SK-N-SH (cell line): ENCODE measurements at regions not wholly inside any gene's neighbourhood (a gene's known extent, or its start where the extent isn't known, plus 50 kb on each side); places are given as distances from the start of the nearest gene placed in this dataset.

Experiments used
- CTCF ChIA-PET: fragments of 300-600, 350-600 bp; formaldehyde crosslinking; extraction: SDS; loops from one replicate; lab custom pipeline; 2021; lab: Yijun Ruan, JAX
- POLR2A ChIA-PET: fragments of 350-600 bp; sonication (Branson Sonifier 250); formaldehyde crosslinking; extraction: SDS; loops from one replicate; lab custom pipeline; 2020; ENCODE audit warnings: antibody characterized with exemption, inconsistent platforms; lab: Yijun Ruan, JAX
- DNase-seq: peaks from one replicate; pipeline ENCODE4 v3.0.0; 2012
- H2AFZ ChIP-seq: fragments of 200-600 bp; sonication (generic); 2 replicates; pipeline ENCODE4 v1.8.1; 2016; ENCODE audit warnings: antibody characterized with exemption, mild to moderate bottlenecking, low read depth
- H3F3A ChIP-seq: fragments of 200-600 bp; sonication (generic); replicated peaks from 2 replicates; pipeline ENCODE3; 2016; ENCODE audit warnings: antibody characterized with exemption, mild to moderate bottlenecking; ENCODE audit not compliant: insufficient read depth
- H3K27ac ChIP-seq, 2 experiments: fragments of 200-500 bp in 1 of 2; fragments of 200-600 bp in 1 of 2; sonication (Bioruptor generic) in 1 of 2; sonication (generic), shearing (Covaris generic) in 1 of 2; 2 replicates each; pipeline versions ENCODE4 v1.5.1 to v1.6.1; 2014 to 2016; ENCODE audit warnings: low read depth in 2 of 2, inconsistent platforms in 1 of 2, low read length in 1 of 2, mild to moderate bottlenecking in 1 of 2, mixed read lengths in 1 of 2
- H3K27me3 ChIP-seq: fragments of 200-600 bp; sonication (generic), shearing (Covaris generic); 2 replicates; pipeline ENCODE4 v1.6.1; 2016; ENCODE audit warnings: mixed run types; ENCODE audit not compliant: insufficient read depth
- H3K36me3 ChIP-seq, 2 experiments: fragments of 200-500 bp in 1 of 2; fragments of 200-600 bp in 1 of 2; sonication (Bioruptor generic) in 1 of 2; sonication (generic) in 1 of 2; replicated peaks in 1 of 2; 2 replicates each; pipeline versions ENCODE3 to v1.5.1; 2014 to 2016; ENCODE audit warnings: low read length in 1 of 2, mild to moderate bottlenecking in 1 of 2; ENCODE audit not compliant: insufficient read depth in 2 of 2, control insufficient read depth in 1 of 2
- H3K4me1 ChIP-seq, 2 experiments: fragments of 200-500 bp in 1 of 2; fragments of 200-600 bp in 1 of 2; sonication (Bioruptor generic) in 1 of 2; sonication (generic), shearing (Covaris generic) in 1 of 2; 2 replicates each; pipeline versions ENCODE4 v1.5.1 to v1.6.1; 2014 to 2016; ENCODE audit warnings: low read depth in 1 of 2, low read length in 1 of 2, mixed run types in 1 of 2; ENCODE audit not compliant: insufficient read depth in 2 of 2, control insufficient read depth in 1 of 2
- H3K4me2 ChIP-seq: fragments of 200-600 bp; sonication (generic), shearing (Covaris generic); 2 replicates; pipeline ENCODE4 v1.6.1; 2017; ENCODE audit warnings: mixed run types
- H3K4me3 ChIP-seq, 2 experiments: fragments of 200-500 bp in 1 of 2; fragments of 200-600 bp in 1 of 2; sonication (Bioruptor generic) in 1 of 2; sonication (generic), shearing (Covaris generic) in 1 of 2; 2 replicates each; pipeline versions ENCODE4 v1.5.1 to v1.8.1; 2014 to 2016; ENCODE audit warnings: low read depth in 2 of 2, inconsistent platforms in 1 of 2, low read length in 1 of 2, mild to moderate bottlenecking in 1 of 2, mixed read lengths in 1 of 2, moderate library complexity in 1 of 2
- H3K79me2 ChIP-seq: fragments of 200-600 bp; sonication (generic); 2 replicates; pipeline ENCODE4 v1.8.1; 2017; ENCODE audit warnings: mild to moderate bottlenecking; ENCODE audit not compliant: insufficient read depth
- H3K9ac ChIP-seq: fragments of 200-600 bp; sonication (generic); 2 replicates; pipeline ENCODE4 v1.6.1; 2017; ENCODE audit warnings: mixed run types
- H3K9me2 ChIP-seq: fragments of 200-600 bp; sonication (generic); 2 replicates; pipeline ENCODE4 v1.6.1; 2017; ENCODE audit warnings: mixed run types
- H3K9me3 ChIP-seq: fragments of 200-600 bp; sonication (generic); 2 replicates; pipeline ENCODE4 v1.6.1; 2017; ENCODE audit warnings: mixed run types, mild to moderate bottlenecking, moderate library complexity
- H4K20me1 ChIP-seq: fragments of 200-600 bp; sonication (generic); 2 replicates; pipeline ENCODE4 v1.6.1; 2017; ENCODE audit warnings: mild to moderate bottlenecking, mixed run types; ENCODE audit not compliant: insufficient read depth
- CHD2 ChIP-seq: fragments of 150-350 bp; IDR thresholded peaks from 2 replicates; pipeline ENCODE4 v1.6.1; 2018; ENCODE audit warnings: low read length; ENCODE audit not compliant: partially characterized antibody
- CTCF ChIP-seq: fragments of 200-600 bp; sonication (generic); IDR thresholded peaks from 2 replicates; pipeline ENCODE4 v1.6.1; 2017; ENCODE audit warnings: antibody characterized with exemption, mild to moderate bottlenecking, moderate library complexity
- EP300 ChIP-seq, 2 experiments: IDR thresholded peaks; 2 replicates each; pipeline versions ENCODE4 v1.4.0 to v1.6.1; 2012; ENCODE audit warnings: borderline replicate concordance in 1 of 2, low read depth in 1 of 2, low read length in 1 of 2
- FOXJ3 ChIP-seq: sonication (generic); formaldehyde crosslinking; IDR thresholded peaks from 2 replicates; pipeline ENCODE4 v1.5.1; 2020; ENCODE audit warnings: mild to moderate bottlenecking, missing genetic modification reagents
- GABPA ChIP-seq: IDR thresholded peaks from 2 replicates; pipeline ENCODE4 v1.4.0; 2012; ENCODE audit warnings: low read depth, mild to moderate bottlenecking
- NRF1 ChIP-seq: IDR thresholded peaks from 2 replicates; pipeline ENCODE4 v1.6.1; 2012; ENCODE audit warnings: low read depth, mild to moderate bottlenecking, low read length
- RAD21 ChIP-seq: IDR thresholded peaks from 2 replicates; pipeline ENCODE4 v1.6.1; 2012; ENCODE audit warnings: mild to moderate bottlenecking, low read length
- RCOR1 ChIP-seq: fragments of 150-350 bp; IDR thresholded peaks from 2 replicates; pipeline ENCODE4 v1.6.1; 2017; ENCODE audit warnings: antibody characterized with exemption, low read length
- YY1 ChIP-seq: IDR thresholded peaks from 2 replicates; pipeline ENCODE4 v1.4.0; 2012; ENCODE audit warnings: low read depth, mild to moderate bottlenecking
- WGBS: methylation state at CpG from one replicate; pipeline ENCODE4 v1.1.6; 2017; ENCODE audit warnings: low lambda C conversion rate; 5-methylcytosine and 5-hydroxymethylcytosine counted together

GRCh38 chr12:130281153-130281799 lies 56.4 kb upstream of the PIWIL1 start:
- Histone ChIP-seq H3K9me2 (no peaks in the 10 kb centered on the region), H3K4me2 (no peak overlapping the region), H3F3A (no peaks in the 10 kb centered on the region), H3K79me2 (no peaks in the 10 kb centered on the region), H3K36me3 (no peaks in the 10 kb centered on the region), H3K4me1 (no peaks in the 10 kb centered on the region), H4K20me1 (no peaks in the 10 kb centered on the region), H3K27ac (no peak overlapping the region), H3K27me3 (no peaks in the 10 kb centered on the region), H3K4me3 (peak overlapping the region in 1 of 2 experiments; percentile 26; a peak in 1 of 4 replicates), H3K9ac (no peak overlapping the region), H2AFZ (no peak overlapping the region), H3K9me3 (no peaks in the 10 kb centered on the region)
- TF ChIP-seq CHD2 (no peak), CTCF (no peak), RAD21 (0 out of 2 replicates have a peak, but pooled peaks have one; percentile 13), GABPA (no peak), RCOR1 (no peak), EP300 (IDR thresholded peaks at IDR 0.05; ENCODE audit: borderline replicate concordance in 1 of 2, low read depth in 1 of 2, low read length in 1 of 2) (no peak)
- 66% methylated on average over 29 of the region's 30 CpGs for WGBS
- ChIA-PET CTCF (interaction anchor here (0.7 to 1.9 kb wide), 12 partner anchors 9 to 267 kb away, joined by 3 to 5 read pairs (median 4); no protein-coding TSS in a partner anchor), POLR2A (no interaction called here)
- peak; percentile 42 for DNase-seq

- no peak overlapping the region for H3K27ac ChIP-seq
- H3K79me2 ChIP-seq = no peaks in the 10 kb centered on the region
- H2AFZ ChIP-seq = no peak overlapping the region
- H3K9ac ChIP-seq = no peak overlapping the region
- WGBS = 22% methylated on average over 8 of the region's 8 CpGs
- ChIA-PET CTCF (interaction anchor here (1.0 to 1.5 kb wide), 7 partner anchors 10 to 272 kb away, joined by 3 to 5 read pairs (median 3); no protein-coding TSS in a partner anchor), POLR2A (no interaction called here)
- H3K9me3 ChIP-seq = no peaks in the 10 kb centered on the region
- no peak overlapping the region for H3K4me2 ChIP-seq
- H3K4me3 ChIP-seq = no peak overlapping the region
- H3F3A ChIP-seq = no peaks in the 10 kb centered on the region
- no peaks in the 10 kb centered on the region for H3K36me3 ChIP-seq
- TF ChIP-seq RAD21 = peak; percentile 14; the same call in 1 of the 2 replicates
- TF ChIP-seq FOXJ3 (CRISPR knock-in tag) = no peak
- no peak for TF ChIP-seq CHD2
- TF ChIP-seq NRF1 = no peak
- TF ChIP-seq YY1 = no peak
- no peaks in the 10 kb centered on the region for H3K4me1 ChIP-seq
- H3K9me2 ChIP-seq = no peaks in the 10 kb centered on the region
- no peaks in the 10 kb centered on the region for H4K20me1 ChIP-seq
- H3K27me3 ChIP-seq = no peaks in the 10 kb centered on the region
- DNase-seq = peak; percentile 48
Observed at GRCh38 chr12:130286041-130286440, 51.6 kb upstream of the PIWIL1 start.
